IMR-90 (cell line): ENCODE measurements at regions not wholly inside any gene's neighbourhood (a gene's known extent, or its start where the extent isn't known, plus 50 kb on each side); places are given as distances from the start of the nearest gene placed in this dataset.

Source experiments
- ATAC-seq: fragments of 200-7000 bp; cut with Tn5 transposase; 2 replicates; pipeline ENCODE4 v1.9.1; 2020; ENCODE audit warnings: low read depth, mild to moderate bottlenecking, moderate library complexity
- BruUV-seq: library from RNA; stranded (reverse); fragments of 400-500 nt; replicated peaks from 2 replicates; lab custom pipeline; 2021; lab: Mats Ljungman, UMichigan
- CTCF ChIA-PET: fragments of 300-600 bp; formaldehyde crosslinking; extraction: SDS; loops from one replicate; lab custom pipeline; 2021; ENCODE audit warnings: antibody characterized with exemption; lab: Yijun Ruan, JAX
- POLR2A ChIA-PET: fragments of 300-600 bp; sonication (Branson Sonifier 250); formaldehyde crosslinking; loops from one replicate; lab custom pipeline; 2022; ENCODE audit warnings: antibody characterized with exemption; ENCODE audit not compliant: unreplicated experiment; lab: Charles Lee
- DNase-seq: peaks from one replicate; pipeline ENCODE4 v3.0.0; 2013
- H2AFZ ChIP-seq: replicated peaks from 2 replicates; pipeline ENCODE3; 2013; ENCODE audit warnings: low read length, mild to moderate bottlenecking; ENCODE audit not compliant: poor library complexity
- H2AK5ac ChIP-seq: 2 replicates; pipeline ENCODE4 v1.6.1; 2013; ENCODE audit warnings: low read depth, low read length, inconsistent platforms
- H2AK9ac ChIP-seq: replicated peaks from 2 replicates; pipeline ENCODE3; 2013; ENCODE audit warnings: mild to moderate bottlenecking, low read depth, low read length, moderate library complexity; ENCODE audit not compliant: poor library complexity
- H2BK120ac ChIP-seq: 2 replicates; pipeline ENCODE4 v1.6.1; 2013; ENCODE audit warnings: low read depth, low read length, inconsistent platforms
- H2BK15ac ChIP-seq: 3 replicates; pipeline ENCODE4 v1.6.1; 2013; ENCODE audit warnings: low read depth, low read length, inconsistent platforms
- H2BK20ac ChIP-seq: 2 replicates; pipeline ENCODE4 v1.6.1; 2013; ENCODE audit warnings: low read depth, mild to moderate bottlenecking, inconsistent platforms, low read length, moderate library complexity
- H2BK5ac ChIP-seq: 2 replicates; pipeline ENCODE4 v1.6.1; 2013; ENCODE audit warnings: mild to moderate bottlenecking, low read depth, low read length, inconsistent platforms; ENCODE audit not compliant: poor library complexity, severe bottlenecking
- H3K14ac ChIP-seq: replicated peaks from 2 replicates; pipeline ENCODE4 v1.6.1; 2013; ENCODE audit warnings: low read depth, low read length, inconsistent platforms
- H3K18ac ChIP-seq: 2 replicates; pipeline ENCODE4 v1.6.1; 2013; ENCODE audit warnings: low read depth, low read length, control low read depth
- H3K23ac ChIP-seq: 2 replicates; pipeline ENCODE4 v1.6.1; 2013; ENCODE audit warnings: low read depth, low read length, inconsistent platforms
- H3K27ac ChIP-seq: 2 replicates; pipeline ENCODE4 v1.5.1; 2013; ENCODE audit warnings: mild to moderate bottlenecking, control low read depth, low read length; ENCODE audit not compliant: insufficient read depth
- H3K27me3 ChIP-seq: 2 replicates; pipeline ENCODE4 v1.6.1; 2013; ENCODE audit warnings: low read length; ENCODE audit not compliant: control insufficient read depth, insufficient read depth
- H3K36me3 ChIP-seq: 2 replicates; pipeline ENCODE4 v1.6.1; 2013; ENCODE audit warnings: low read length, mixed read lengths; ENCODE audit not compliant: control insufficient read depth, insufficient read depth
- H3K4ac ChIP-seq: 2 replicates; pipeline ENCODE4 v1.6.1; 2013; ENCODE audit warnings: low read depth, low read length, inconsistent platforms
- H3K4me1 ChIP-seq: 2 replicates; pipeline ENCODE4 v1.6.1; 2013; ENCODE audit warnings: low read length, mixed read lengths; ENCODE audit not compliant: control insufficient read depth, insufficient read depth
- H3K4me2 ChIP-seq: 2 replicates; pipeline ENCODE4 v1.6.1; 2013; ENCODE audit warnings: low read depth, mild to moderate bottlenecking, control low read depth, low read length, moderate library complexity
- H3K4me3 ChIP-seq: 2 replicates; pipeline ENCODE4 v1.5.1; 2013; ENCODE audit warnings: low read depth, mild to moderate bottlenecking, control low read depth, low read length, moderate library complexity; ENCODE audit not compliant: insufficient read depth
- H3K56ac ChIP-seq: 2 replicates; pipeline ENCODE4 v1.6.1; 2013; ENCODE audit warnings: low read length, inconsistent platforms; ENCODE audit not compliant: insufficient read depth; ENCODE audit errors: extremely low read depth
- H3K79me1 ChIP-seq, 2 experiments: 2 replicates each; pipeline ENCODE4 v1.6.1; 2013; ENCODE audit warnings: low read length in 2 of 2, inconsistent platforms in 1 of 2, low read depth in 1 of 2
- H3K9ac ChIP-seq: 2 replicates; pipeline ENCODE4 v1.6.1; 2013; ENCODE audit warnings: low read depth, low read length, control low read depth
- H3K9me1 ChIP-seq: 2 replicates; pipeline ENCODE4 v1.6.1; 2013; ENCODE audit warnings: low read length, inconsistent platforms; ENCODE audit not compliant: insufficient read depth
- H3K9me3 ChIP-seq: 2 replicates; pipeline ENCODE4 v1.6.1; 2013; ENCODE audit warnings: low read length; ENCODE audit not compliant: control insufficient read depth, insufficient read depth
- H4K20me1 ChIP-seq: 2 replicates; pipeline ENCODE4 v1.6.1; 2013; ENCODE audit warnings: low read length, inconsistent platforms; ENCODE audit not compliant: insufficient read depth
- H4K5ac ChIP-seq: 2 replicates; pipeline ENCODE4 v1.6.1; 2013; ENCODE audit warnings: mild to moderate bottlenecking, low read depth, low read length, control low read depth
- H4K8ac ChIP-seq, 2 experiments: 2 replicates each; pipeline ENCODE4 v1.6.1; 2013; ENCODE audit warnings: low read depth in 2 of 2, low read length in 2 of 2, control low read depth in 1 of 2, inconsistent platforms in 1 of 2
- H4K91ac ChIP-seq: 2 replicates; pipeline ENCODE4 v1.6.1; 2013; ENCODE audit warnings: low read depth, low read length, inconsistent platforms; ENCODE audit not compliant: insufficient read depth
- RFX5 ChIP-seq: IDR thresholded peaks from 2 replicates; pipeline ENCODE4 v1.8.0; 2012; ENCODE audit warnings: low read depth, mild to moderate bottlenecking, low read length, moderate library complexity
- SMC3 ChIP-seq: fragments of 150-350 bp; IDR thresholded peaks from 2 replicates; pipeline ENCODE4 v1.6.1; 2016; ENCODE audit warnings: low read depth, mild to moderate bottlenecking, antibody characterized with exemption, low read length, moderate library complexity
- WGBS, 2 experiments: methylation state at CpG; one replicate each; pipeline versions ENCODE4 v1.1.5 to v1.1.7; 2013; ENCODE audit warnings: missing lambda C conversion rate in 2 of 2; ENCODE audit not compliant: insufficient read length in 1 of 2; ENCODE audit errors: extremely low coverage in 2 of 2; 5-methylcytosine and 5-hydroxymethylcytosine counted together
- dilution Hi-C: fragments of 300-500 bp; cut with HindIII; formaldehyde crosslinking; loops from one replicate; pipeline ENCODE4 v1.14.3; 2018; ENCODE audit warnings: low sequenced_read_pairs; ENCODE audit not compliant: unreplicated experiment
- in situ Hi-C: fragments of 300-500 bp; cut with MboI; formaldehyde crosslinking; loops from 3 replicates; pipeline ENCODE4 v1.14.3; 2019; ENCODE audit warnings: low sequenced_read_pairs, inconsistent platforms, mixed read lengths
- intact Hi-C: fragments of 100-400 bp; cut with micrococcal nuclease; formaldehyde crosslinking; loops from 2 replicates; pipeline ENCODE4 v1.10.0; 2022

DNA sequence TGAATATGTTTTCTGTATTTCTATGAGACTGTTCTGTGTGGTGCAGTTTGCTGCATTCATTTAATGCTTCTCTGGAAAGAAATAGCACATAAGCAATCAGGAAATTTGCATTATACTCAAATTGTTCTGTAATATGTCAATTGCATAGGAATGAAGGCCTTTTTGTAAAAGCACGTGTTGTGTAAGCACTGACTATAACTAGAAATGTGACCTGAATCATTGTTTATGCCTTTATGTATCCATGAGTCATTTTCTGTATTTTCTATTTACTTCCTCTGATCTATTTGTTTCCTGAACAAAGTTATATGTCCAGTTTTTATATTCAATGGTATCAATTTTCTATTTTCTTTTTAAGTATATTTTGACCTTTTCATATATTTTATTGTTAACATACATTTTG is 1455.3 kb downstream of the GRIK2 start:
- no peak overlapping the region for H3K9ac ChIP-seq
- H2AK9ac ChIP-seq = no peak overlapping the region
- no peak overlapping the region for H3K27ac ChIP-seq
- no peak overlapping the region for H4K8ac ChIP-seq
- H3K18ac ChIP-seq = no peak overlapping the region
- H2BK120ac ChIP-seq = no peak overlapping the region
- ChIA-PET CTCF (no interaction called here), POLR2A (no interaction called here)
- H4K5ac ChIP-seq = no peak overlapping the region
- no peak overlapping the region for H3K4me2 ChIP-seq
- no CpG with 5 or more reads among the region's 1 CpG for WGBS, 2 experiments
- no peak overlapping the region for H3K56ac ChIP-seq
- intact Hi-C loops (no loop called here), dilution Hi-C loops (no loop called here), in situ Hi-C loops (no loop called here)
- no peaks in the 10 kb centered on the region for H4K20me1 ChIP-seq
- no peak overlapping the region for H3K4ac ChIP-seq
- DNase-seq (no peak), ATAC-seq (no peak)
- H4K91ac ChIP-seq = no peak overlapping the region
- no peaks in the 10 kb centered on the region for H3K36me3 ChIP-seq
- H3K4me3 ChIP-seq = no peak overlapping the region
- BruUV-seq = no TSS peak
- no peak overlapping the region for H2AK5ac ChIP-seq
- no peaks in the 10 kb centered on the region for H3K27me3 ChIP-seq
- H3K4me1 ChIP-seq = no peaks in the 10 kb centered on the region
- H3K79me1 ChIP-seq = no peaks in the 10 kb centered on the region
- no peak overlapping the region for H2BK15ac ChIP-seq
- H2BK20ac ChIP-seq = no peak overlapping the region
- no peak overlapping the region for H2BK5ac ChIP-seq
- H3K9me1 ChIP-seq = no peaks in the 10 kb centered on the region
- H2AFZ ChIP-seq = no peak overlapping the region
- H3K9me3 ChIP-seq = no peaks in the 10 kb centered on the region
- no peak overlapping the region for H3K23ac ChIP-seq
- H3K14ac ChIP-seq = no peak overlapping the region
- TF ChIP-seq SMC3 = no peak
- no peak for TF ChIP-seq RFX5
